SK-N-SH treated with all-trans-retinoic acid at 6 μM for 48 hours (cell line): ENCODE measurements at regions not wholly inside any gene's neighbourhood (a gene's known extent, or its start where the extent isn't known, plus 50 kb on each side); places are given as distances from the start of the nearest gene placed in this dataset.

Source experiments
- CREB5 ChIP-seq: fragments of 250-450 bp; sonication (Bioruptor Pico); IDR thresholded peaks from 2 replicates; pipeline ENCODE4 v1.5.1; 2020; ENCODE audit warnings: low read depth, mild to moderate bottlenecking, moderate library complexity
- ESRRG ChIP-seq: fragments of 250-450 bp; sonication (Bioruptor Pico); IDR thresholded peaks from 2 replicates; pipeline ENCODE4 v1.6.1; 2021; ENCODE audit warnings: mild to moderate bottlenecking
- OSR1 ChIP-seq: fragments of 250-450 bp; sonication (Bioruptor Pico); IDR thresholded peaks from 2 replicates; pipeline ENCODE4 v1.8.0; 2022; ENCODE audit warnings: moderate library complexity, mild to moderate bottlenecking, inconsistent platforms
- PATZ1 ChIP-seq: fragments of 250-450 bp; sonication (Bioruptor Pico); IDR thresholded peaks from 2 replicates; pipeline ENCODE4 v1.8.0; 2020; ENCODE audit warnings: mild to moderate bottlenecking, moderate library complexity, borderline replicate concordance
- PPARA ChIP-seq: fragments of 250-450 bp; sonication (Bioruptor Pico); IDR thresholded peaks from 2 replicates; pipeline ENCODE4 v1.5.0; 2020; ENCODE audit warnings: mild to moderate bottlenecking, borderline replicate concordance
- RARB ChIP-seq: fragments of 250-450 bp; sonication (Bioruptor Pico); IDR thresholded peaks from 2 replicates; pipeline ENCODE4 v1.8.0; 2021; ENCODE audit warnings: mild to moderate bottlenecking, moderate library complexity
- ZFP30 ChIP-seq: fragments of 450-650 bp; formaldehyde crosslinking; IDR thresholded peaks from 2 replicates; pipeline ENCODE4 v1.5.0; 2022; ENCODE audit warnings: mild to moderate bottlenecking, moderate library complexity

- TF ChIP-seq RARB (CRISPR knock-in tag): no peak
- no peak for TF ChIP-seq PATZ1 (CRISPR knock-in tag)
- no peak for TF ChIP-seq CREB5 (CRISPR knock-in tag)
- TF ChIP-seq ZFP30: no peak
- no peak for TF ChIP-seq ESRRG (CRISPR knock-in tag)
- no peak for TF ChIP-seq OSR1 (CRISPR knock-in tag)
- no peak for TF ChIP-seq PPARA (CRISPR knock-in tag)
Measured at GRCh38 chr2:125572660-125573059, 1083.3 kb upstream of the GYPC start.
